Neural progenitor cell (in vitro differentiated cells): ENCODE measurements at regions not wholly inside any gene's neighbourhood (a gene's known extent, or its start where the extent isn't known, plus 50 kb on each side); places are given as distances from the start of the nearest gene placed in this dataset.
A peak's percentile ranks its signal among the peaks of the same experiment; 100 is the strongest.

ENCODE experiments used
- DNase-seq: peaks from one replicate; pipeline ENCODE4 v3.0.0-alpha.2; 2016; ENCODE audit warnings: low spot score
- H2AFZ ChIP-seq: fragments of 200-600 bp; sonication (generic); replicated peaks from 2 replicates; pipeline ENCODE4 v1.6.1; 2016; ENCODE audit warnings: antibody characterized with exemption
- H3F3A ChIP-seq: fragments of 200-600 bp; sonication (generic); 2 replicates; pipeline ENCODE4 v1.6.1; 2016; ENCODE audit warnings: antibody characterized with exemption, low read depth
- H3K27ac ChIP-seq: fragments of 200-600 bp; sonication (generic); 2 replicates; pipeline ENCODE4 v1.5.1; 2016; ENCODE audit warnings: mild to moderate bottlenecking
- H3K27me3 ChIP-seq: fragments of 200-600 bp; sonication (generic); 2 replicates; pipeline ENCODE4 v1.6.1; 2016; ENCODE audit warnings: mild to moderate bottlenecking, moderate library complexity
- H3K36me3 ChIP-seq: fragments of 200-600 bp; sonication (generic); 2 replicates; pipeline ENCODE4 v1.5.1; 2016
- H3K4me1 ChIP-seq: fragments of 200-600 bp; sonication (generic); 2 replicates; pipeline ENCODE4 v1.6.1; 2016; ENCODE audit warnings: mixed run types
- H3K4me2 ChIP-seq: fragments of 200-600 bp; sonication (generic); 2 replicates; pipeline ENCODE4 v1.6.1; 2016
- H3K4me3 ChIP-seq: fragments of 200-600 bp; sonication (generic); 2 replicates; pipeline ENCODE4 v1.5.1; 2016
- H3K79me2 ChIP-seq: fragments of 200-600 bp; sonication (generic); 2 replicates; pipeline ENCODE4 v1.6.1; 2016; ENCODE audit warnings: low read depth
- H3K9ac ChIP-seq: fragments of 200-600 bp; sonication (generic); 2 replicates; pipeline ENCODE4 v1.6.1; 2016
- H3K9me3 ChIP-seq: fragments of 200-600 bp; sonication (generic); 2 replicates; pipeline ENCODE4 v1.5.1; 2016; ENCODE audit warnings: low read depth
- H4K20me1 ChIP-seq: fragments of 200-600 bp; sonication (generic); 2 replicates; pipeline ENCODE4 v1.6.1; 2016; ENCODE audit warnings: low read depth
- H3K27ac Mint-ChIP-seq: 3 replicates; pipeline ENCODE4 v1.8.0; 2021; ENCODE audit warnings: mixed read lengths
- H3K27me3 Mint-ChIP-seq: 2 replicates; pipeline ENCODE4 v1.8.0; 2022; ENCODE audit warnings: low read depth, mild to moderate bottlenecking, inconsistent platforms, moderate library complexity, mixed read lengths; ENCODE audit not compliant: insufficient read depth
- H3K36me3 Mint-ChIP-seq: 3 replicates; pipeline ENCODE4 v1.8.0; 2021; ENCODE audit warnings: mixed read lengths
- H3K4me1 Mint-ChIP-seq: 3 replicates; pipeline ENCODE4 v1.8.0; 2021; ENCODE audit warnings: mixed read lengths
- H3K4me3 Mint-ChIP-seq: 3 replicates; pipeline ENCODE4 v1.8.0; 2021; ENCODE audit warnings: mild to moderate bottlenecking, moderate library complexity, mixed read lengths
- H3K9me3 Mint-ChIP-seq: 3 replicates; pipeline ENCODE4 v1.8.0; 2020; ENCODE audit warnings: mixed read lengths
- CTCF ChIP-seq: fragments of 200-600 bp; sonication (generic); IDR thresholded peaks from 2 replicates; pipeline ENCODE4 v1.5.1; 2017; ENCODE audit warnings: antibody characterized with exemption, mild to moderate bottlenecking
- EZH2 ChIP-seq: fragments of 200-600 bp; sonication (generic); IDR thresholded peaks from 2 replicates; pipeline ENCODE4 v1.6.1; 2017; ENCODE audit warnings: antibody characterized with exemption, mild to moderate bottlenecking, moderate library complexity
- EZH2phosphoT487 ChIP-seq: fragments of 200-600 bp; sonication (generic); IDR thresholded peaks from 2 replicates; pipeline ENCODE4 v1.6.1; 2017; ENCODE audit warnings: antibody characterized with exemption

- no peak overlapping the region for H3K4me2 ChIP-seq
- H3K9me3 Mint-ChIP-seq = no peaks in the 10 kb centered on the region
- H3K4me1 ChIP-seq = peaks cover 5% of the 10 kb centered on the region
- no peak for DNase-seq
- no peak overlapping the region for H3K4me3 ChIP-seq
- H3F3A ChIP-seq = no peaks in the 10 kb centered on the region
- no peaks in the 10 kb centered on the region for H3K36me3 Mint-ChIP-seq
- no peak overlapping the region for H2AFZ ChIP-seq
- H3K4me1 Mint-ChIP-seq = peaks cover 23% of the 10 kb centered on the region
- H3K9me3 ChIP-seq = no peaks in the 10 kb centered on the region
- no peaks in the 10 kb centered on the region for H4K20me1 ChIP-seq
- no peaks in the 10 kb centered on the region for H3K27me3 ChIP-seq
- H3K36me3 ChIP-seq = no peaks in the 10 kb centered on the region
- no peak for TF ChIP-seq EZH2phosphoT487
- TF ChIP-seq EZH2 = no peak
- TF ChIP-seq CTCF = no peak
- H3K9ac ChIP-seq = no peak overlapping the region
- H3K27ac ChIP-seq = no peak overlapping the region
- peaks cover 7% of the 10 kb centered on the region for H3K27me3 Mint-ChIP-seq
- H3K27ac Mint-ChIP-seq = no peak overlapping the region
- H3K4me3 Mint-ChIP-seq = no peak overlapping the region
- H3K79me2 ChIP-seq = no peaks in the 10 kb centered on the region
Measured at GRCh38 chr16:86931410-86931941, 353.1 kb downstream of the FOXL1 start.

GRCh38 chr16:86932130-86932982 is 354.0 kb downstream of the FOXL1 start:
- no peak overlapping the region for H3K4me3 Mint-ChIP-seq

GRCh38 chr16:86934581-86935375 is 356.4 kb downstream of the FOXL1 start:
- no peak for DNase-seq
- Mint-ChIP-seq H3K27ac (peak overlapping the region; percentile 40), H3K4me1 (peaks cover 15% of the 10 kb centered on the region), H3K9me3 (peaks cover 8% of the 10 kb centered on the region), H3K4me3 (no peak overlapping the region), H3K36me3 (no peaks in the 10 kb centered on the region), H3K27me3 (peaks cover 9% of the 10 kb centered on the region)
- Histone ChIP-seq H2AFZ (no peak overlapping the region), H3K79me2 (no peaks in the 10 kb centered on the region), H3K4me2 (no peak overlapping the region), H3K9ac (no peak overlapping the region), H3K36me3 (no peaks in the 10 kb centered on the region), H3K27ac (no peak overlapping the region), H3K9me3 (no peaks in the 10 kb centered on the region), H3K27me3 (no peaks in the 10 kb centered on the region), H4K20me1 (no peaks in the 10 kb centered on the region), H3F3A (no peaks in the 10 kb centered on the region), H3K4me3 (no peak overlapping the region), H3K4me1 (peaks cover 5% of the 10 kb centered on the region)
- no peak for TF ChIP-seq CTCF

More at GRCh38 chr16:86932130-86932982, 354.0 kb downstream of the FOXL1 start:
- Histone ChIP-seq H3K27ac (no peak overlapping the region), H3K9ac (no peak overlapping the region), H3K4me1 (peaks cover 5% of the 10 kb centered on the region), H2AFZ (no peak overlapping the region), H3K4me3 (no peak overlapping the region), H3K36me3 (no peaks in the 10 kb centered on the region), H3K27me3 (no peaks in the 10 kb centered on the region), H4K20me1 (no peaks in the 10 kb centered on the region), H3K79me2 (no peaks in the 10 kb centered on the region), H3K4me2 (no peak overlapping the region), H3K9me3 (no peaks in the 10 kb centered on the region), H3F3A (no peaks in the 10 kb centered on the region)
- Mint-ChIP-seq H3K36me3 (no peaks in the 10 kb centered on the region), H3K4me1 (peaks cover 23% of the 10 kb centered on the region), H3K27me3 (peaks cover 7% of the 10 kb centered on the region), H3K27ac (no peak overlapping the region), H3K9me3 (no peaks in the 10 kb centered on the region)
- no peak for DNase-seq
- TF ChIP-seq CTCF (no peak), EZH2phosphoT487 (no peak), EZH2 (no peak)
